ENCODE measurements at regions not wholly inside any gene's neighbourhood (a gene's known extent, or its start where the extent isn't known, plus 50 kb on each side); places are given as distances from the start of the nearest gene placed in this dataset.

DNA sequence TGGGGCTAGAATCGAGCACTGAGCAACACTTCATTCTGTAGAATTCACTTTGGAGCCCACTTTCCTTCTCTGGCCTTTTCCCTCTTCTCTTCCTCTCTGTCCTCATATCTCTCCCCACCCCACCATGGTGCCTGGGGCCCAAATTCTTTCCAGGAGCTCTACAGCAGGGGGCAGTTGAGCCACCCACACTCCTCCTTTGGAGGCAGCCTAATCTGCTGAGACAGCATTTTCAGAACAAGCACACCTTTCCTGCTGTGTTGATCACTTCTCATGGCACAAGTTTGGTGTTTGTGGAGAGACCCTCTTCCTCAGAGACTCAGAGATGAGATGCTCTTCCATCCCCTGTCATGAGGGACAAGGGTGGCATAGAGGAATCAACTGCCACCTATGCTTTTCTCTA, 52.0 kb upstream of the PRR23C start:
- TF ChIP-seq, protein P1, sequence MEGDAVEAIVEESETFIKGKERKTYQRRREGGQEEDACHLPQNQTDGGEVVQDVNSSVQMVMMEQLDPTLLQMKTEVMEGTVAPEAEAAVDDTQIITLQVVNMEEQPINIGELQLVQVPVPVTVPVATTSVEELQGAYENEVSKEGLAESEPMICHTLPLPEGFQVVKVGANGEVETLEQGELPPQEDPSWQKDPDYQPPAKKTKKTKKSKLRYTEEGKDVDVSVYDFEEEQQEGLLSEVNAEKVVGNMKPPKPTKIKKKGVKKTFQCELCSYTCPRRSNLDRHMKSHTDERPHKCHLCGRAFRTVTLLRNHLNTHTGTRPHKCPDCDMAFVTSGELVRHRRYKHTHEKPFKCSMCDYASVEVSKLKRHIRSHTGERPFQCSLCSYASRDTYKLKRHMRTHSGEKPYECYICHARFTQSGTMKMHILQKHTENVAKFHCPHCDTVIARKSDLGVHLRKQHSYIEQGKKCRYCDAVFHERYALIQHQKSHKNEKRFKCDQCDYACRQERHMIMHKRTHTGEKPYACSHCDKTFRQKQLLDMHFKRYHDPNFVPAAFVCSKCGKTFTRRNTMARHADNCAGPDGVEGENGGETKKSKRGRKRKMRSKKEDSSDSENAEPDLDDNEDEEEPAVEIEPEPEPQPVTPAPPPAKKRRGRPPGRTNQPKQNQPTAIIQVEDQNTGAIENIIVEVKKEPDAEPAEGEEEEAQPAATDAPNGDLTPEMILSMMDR (IDR thresholded peaks at IDR 0.05; ENCODE audit: borderline replicate concordance, extremely low read depth, low read length, poor library complexity, severe bottlenecking) = no peak
- TF ChIP-seq EZH2 (IDR thresholded peaks at IDR 0.05; ENCODE audit: borderline replicate concordance, low read depth, low read length, severe bottlenecking) = no peak

Measured in DND-41 (cell line).